HG03571 (cell line): ENCODE measurements at regions not wholly inside any gene's neighbourhood (a gene's known extent, or its start where the extent isn't known, plus 50 kb on each side); places are given as distances from the start of the nearest gene placed in this dataset.
"Not testable (repeated sequence)": the region's sequence is repeated elsewhere in the genome, so short reads cannot be mapped to it uniquely, and the experiment has no call there.

Source experiments
- ATAC-seq: cut with Tn5 transposase; IDR thresholded peaks from one replicate; pipeline ENCODE4 v1.9.1; 2021; ENCODE audit not compliant: unreplicated experiment

DNA sequence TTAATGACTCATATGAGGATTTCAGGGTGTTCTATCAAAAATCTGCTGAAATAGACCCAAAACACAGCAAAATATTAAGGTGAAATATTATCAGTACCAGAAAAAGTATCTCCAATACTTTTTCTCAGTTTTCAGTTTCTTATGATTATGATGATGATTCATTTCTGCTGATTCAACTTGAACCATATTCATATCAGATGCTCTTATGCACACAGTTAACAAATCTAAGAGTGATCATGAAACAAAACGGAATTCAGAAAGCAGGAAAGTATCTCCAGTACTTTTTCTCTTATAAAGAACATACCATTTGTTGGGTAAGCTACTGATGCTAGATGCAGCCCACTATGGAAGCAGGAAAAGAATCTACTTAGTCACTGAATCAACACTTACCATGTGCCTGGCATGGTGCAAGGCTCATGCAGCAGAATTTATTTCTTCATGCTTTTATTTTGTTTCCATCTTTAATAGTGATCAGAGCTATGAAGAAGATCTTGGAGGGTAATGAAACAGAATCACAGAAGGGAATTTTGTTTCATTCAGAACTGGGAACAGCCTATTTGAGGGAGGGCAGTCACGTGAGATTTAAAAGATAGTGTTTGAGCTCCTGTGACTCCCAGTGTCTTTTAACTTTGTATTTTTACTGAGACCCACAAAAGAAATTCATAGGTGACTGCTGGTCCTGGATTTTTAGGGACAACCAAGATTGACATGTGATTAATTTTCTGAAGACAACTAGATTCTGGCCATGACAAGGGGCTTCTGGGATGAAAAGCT is 480.6 kb downstream of the SETD4 start:
- ATAC-seq, result no peak

DNA sequence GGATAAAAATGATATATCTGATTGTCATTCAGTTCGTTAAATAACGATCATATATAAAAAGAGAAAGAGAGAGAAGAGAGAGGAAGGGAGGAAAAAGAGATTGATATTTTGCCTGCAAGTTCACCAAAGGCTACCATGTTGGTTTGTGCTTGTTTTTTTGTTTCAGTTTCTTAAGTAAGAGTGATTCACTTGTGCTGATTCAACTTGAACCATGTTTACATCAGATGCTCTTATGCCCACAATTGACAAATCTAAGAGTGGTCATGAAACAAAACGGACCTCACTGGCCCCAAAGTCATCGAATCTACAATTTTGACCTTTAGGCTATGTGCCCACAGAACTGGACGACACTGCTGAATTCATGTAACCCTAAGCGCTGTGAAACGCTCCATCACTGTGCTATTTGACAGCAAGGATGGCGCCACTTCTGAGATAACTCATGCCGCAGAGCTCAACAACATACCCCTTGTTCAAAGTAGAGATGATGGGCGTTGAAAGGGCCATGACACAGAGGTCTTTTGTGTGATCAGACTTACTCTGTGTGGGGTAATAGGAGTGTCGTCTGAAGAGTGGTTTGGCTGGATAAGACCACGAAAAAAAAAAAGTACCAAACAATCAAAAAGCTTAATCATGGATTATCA is 481.4 kb downstream of the SETD4 start:
- no peak for ATAC-seq

DNA sequence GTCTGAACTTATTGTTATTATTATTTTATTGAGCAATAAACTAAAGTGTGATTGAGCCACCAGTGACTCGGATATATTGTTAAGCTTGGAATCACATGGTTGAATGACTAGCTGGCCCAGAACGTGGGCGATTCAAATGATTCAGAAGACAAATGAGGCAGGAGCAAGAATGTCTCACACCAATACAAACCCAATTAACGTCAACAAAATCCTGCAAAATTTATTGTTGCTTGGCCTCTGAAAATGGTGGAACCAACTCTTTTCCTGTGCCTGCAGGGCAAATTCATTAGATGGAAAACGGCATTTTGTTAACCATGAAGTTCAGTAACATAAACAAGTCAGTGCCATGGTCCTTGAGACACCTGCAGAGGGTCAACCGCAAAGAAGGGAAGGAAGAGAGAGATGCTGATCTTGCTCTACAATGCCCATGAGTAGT is 482.0 kb downstream of the SETD4 start:
- ATAC-seq, result no peak

DNA sequence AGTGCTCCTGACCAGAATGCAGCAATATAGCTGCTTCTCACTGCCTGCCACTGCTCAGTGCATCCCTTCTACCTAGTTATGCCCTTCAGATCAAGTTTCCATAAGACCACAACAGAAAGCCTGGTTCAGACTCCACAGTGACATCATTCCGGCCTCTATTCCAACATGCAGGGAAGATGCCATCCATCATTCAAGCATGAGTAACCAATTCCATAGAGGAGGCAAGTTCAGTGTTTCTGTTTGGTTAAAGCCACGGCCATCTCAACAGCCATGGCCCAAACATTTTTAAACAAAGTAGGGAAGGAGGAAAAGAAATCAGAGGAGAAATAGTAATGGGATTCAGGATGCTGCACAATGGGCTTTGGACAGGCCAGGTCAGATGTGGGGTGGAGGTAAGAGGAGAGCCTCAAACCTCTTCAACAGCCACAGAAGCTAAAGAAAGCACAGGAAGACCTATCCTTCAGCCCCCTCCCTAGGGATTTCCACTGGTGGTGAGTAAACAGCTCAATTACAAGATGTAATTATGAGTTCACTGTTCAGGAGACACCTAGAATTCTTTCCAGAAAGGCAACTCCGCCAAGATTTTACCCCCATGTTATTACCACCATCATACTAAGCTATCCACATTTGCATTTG is 484.9 kb downstream of the SETD4 start:
- no peak for ATAC-seq

DNA sequence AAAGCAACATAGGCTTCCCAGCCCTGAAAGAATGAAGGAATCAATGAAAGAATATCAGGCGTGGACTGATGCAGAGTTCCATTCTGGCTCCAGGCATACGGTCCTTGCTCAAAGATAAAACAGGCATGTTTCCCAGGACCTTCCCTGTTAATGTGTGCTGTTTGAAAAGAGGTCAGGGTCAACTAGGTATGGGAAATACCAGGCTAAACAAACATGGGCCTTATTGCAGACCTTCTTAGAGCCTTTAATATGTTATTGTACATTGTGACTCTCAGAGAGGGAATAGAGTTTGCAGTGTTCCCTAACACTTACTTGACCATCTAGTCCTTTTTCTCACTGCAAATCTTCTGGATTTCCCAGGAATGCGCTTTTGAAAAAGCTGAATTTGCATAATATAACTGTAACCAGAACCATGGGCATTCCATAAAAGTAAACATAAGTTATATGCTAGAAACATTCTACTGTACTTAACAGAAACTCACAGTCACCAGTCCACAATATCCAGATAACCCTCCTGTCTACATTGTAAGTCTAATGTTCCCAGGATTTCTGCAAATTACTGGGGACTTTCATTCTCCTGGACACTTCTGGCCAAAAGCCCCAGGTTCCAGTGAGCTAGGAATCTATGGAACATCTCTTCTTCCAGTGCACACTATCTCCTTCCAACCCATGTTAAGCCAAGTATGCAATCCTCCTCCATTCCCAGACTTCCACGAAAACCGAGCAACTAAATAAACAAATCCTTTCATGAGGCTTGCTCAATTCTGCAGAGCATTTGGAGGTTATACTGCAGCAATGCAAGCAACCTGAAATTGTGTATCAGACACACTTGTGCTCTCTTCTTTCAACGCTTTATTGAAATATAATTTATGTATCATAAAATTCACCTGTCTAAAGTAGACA is 486.6 kb downstream of the SETD4 start:
- no peak for ATAC-seq

DNA sequence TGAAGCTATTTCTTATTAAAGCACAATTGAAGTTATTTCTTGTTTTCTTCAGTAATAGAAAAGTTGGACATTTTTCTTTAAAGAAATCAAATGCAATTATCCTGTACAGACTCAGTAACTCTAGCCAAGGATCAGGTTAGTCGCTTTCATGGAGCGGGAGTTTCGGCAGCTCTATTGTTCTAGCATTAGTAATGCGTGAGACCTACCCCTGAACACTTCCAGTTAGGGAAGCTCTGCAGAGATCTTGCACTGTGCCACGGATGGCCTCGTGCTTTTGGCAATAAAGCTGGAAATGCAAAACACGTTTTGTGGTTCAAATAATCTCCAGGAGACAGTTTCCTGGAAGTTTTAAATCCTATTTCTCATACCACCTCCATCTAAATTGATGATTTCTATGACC is 488.4 kb downstream of the SETD4 start:
- no peak for ATAC-seq

DNA sequence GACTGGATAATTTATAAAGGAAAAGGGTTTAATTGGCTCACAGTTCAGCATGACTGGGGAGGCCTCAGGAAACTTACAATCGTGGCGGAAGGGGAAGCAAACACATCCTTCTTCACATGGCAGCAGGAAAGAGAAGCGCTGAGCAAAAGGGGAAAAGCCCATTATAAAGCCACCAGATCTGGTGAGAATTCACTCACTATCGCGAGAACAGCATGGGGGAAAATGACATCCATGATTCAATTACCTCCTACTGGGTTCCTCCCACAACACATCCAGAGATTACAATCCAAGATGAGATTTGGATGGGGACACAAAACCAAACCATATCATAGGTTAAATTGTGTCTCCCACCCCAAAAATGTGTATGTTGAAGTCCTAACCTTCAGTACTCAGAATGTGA is 491.7 kb downstream of the SETD4 start:
- no peak for ATAC-seq

DNA sequence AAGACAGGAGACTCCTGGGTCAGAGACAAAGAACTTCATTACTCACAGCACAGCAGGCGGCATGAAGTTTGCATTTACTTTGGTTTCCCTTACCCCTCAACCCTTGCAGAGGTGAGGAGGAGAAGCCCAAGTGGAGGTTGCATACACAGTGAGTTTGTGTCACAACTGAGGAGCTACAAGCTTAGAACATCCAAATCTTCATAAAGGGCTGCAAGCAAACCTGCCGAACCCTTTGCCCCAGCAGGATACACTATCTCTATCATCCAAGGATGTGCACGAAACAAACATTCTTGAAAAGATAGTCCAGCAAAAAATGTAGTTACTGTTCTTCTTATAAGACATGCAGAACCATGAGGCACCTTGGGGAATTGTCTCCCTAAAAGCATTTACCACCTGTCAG is 493.5 kb downstream of the SETD4 start:
- no peak for ATAC-seq

DNA sequence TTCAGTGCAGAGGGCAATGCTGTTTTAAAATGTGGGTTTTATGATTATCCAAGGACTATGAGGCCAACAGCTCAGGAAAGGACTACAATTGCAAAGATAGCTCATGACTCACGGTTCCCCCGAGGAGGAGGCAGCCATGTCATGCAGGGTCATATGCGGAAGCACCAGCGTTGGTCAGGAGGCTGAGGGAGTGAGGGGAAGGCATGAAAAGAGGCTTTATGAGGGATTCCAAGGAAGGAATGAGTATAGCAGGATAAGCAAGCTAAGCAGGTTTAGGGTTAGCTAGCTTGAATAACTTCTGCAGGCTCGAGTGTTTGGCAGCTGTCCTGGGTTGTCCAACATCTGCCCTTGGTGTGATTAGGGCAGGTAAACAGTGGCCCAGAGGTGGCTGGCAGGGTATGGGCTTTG is 495.1 kb downstream of the SETD4 start:
- ATAC-seq, result no peak

DNA sequence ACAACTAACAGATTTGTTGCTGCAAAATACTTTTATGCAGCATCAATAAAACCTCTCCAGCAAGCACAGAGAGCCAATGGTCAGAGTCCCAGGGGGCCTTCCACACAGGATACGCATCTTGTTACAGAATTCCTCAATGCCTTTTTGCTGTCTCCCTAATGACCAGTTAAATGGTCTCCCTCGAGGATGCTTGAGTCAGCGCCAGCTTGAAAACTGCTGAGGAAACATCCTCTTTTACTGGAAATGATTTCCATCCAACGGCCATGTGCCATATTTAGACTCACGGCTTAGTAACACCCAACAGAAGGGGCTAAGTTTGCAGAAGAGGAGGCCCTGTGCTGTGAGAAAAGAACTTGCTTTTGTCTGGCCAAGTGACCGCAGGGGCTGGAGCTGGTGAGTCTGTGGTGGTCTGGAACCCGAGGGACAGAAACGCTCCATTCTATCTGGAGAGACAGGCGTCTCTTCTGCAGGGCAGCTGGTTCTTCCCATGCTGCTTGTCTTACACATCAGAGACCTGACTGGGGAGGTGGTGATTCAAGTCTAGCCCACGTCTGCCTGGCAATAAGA is 496.4 kb downstream of the SETD4 start:
- ATAC-seq, result no peak

DNA sequence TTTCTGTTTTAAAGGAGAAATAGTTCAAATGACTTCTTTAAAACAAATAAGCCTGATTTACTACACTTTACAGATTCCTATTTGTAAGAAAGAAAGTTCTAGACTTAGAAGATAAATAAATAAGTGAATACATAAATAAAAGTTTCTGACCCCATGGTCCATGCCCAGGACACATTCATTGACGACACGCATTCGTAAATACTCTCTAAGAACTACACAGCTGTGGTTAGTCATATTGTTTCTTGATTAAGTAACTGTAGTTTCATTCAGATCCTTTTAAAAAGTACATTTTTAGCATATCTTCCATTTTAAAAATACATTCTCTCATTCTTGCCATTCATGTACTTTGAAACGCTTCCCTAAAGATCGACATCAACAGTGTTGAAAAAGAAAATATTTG is 497.4 kb downstream of the SETD4 start:
- no peak for ATAC-seq

DNA sequence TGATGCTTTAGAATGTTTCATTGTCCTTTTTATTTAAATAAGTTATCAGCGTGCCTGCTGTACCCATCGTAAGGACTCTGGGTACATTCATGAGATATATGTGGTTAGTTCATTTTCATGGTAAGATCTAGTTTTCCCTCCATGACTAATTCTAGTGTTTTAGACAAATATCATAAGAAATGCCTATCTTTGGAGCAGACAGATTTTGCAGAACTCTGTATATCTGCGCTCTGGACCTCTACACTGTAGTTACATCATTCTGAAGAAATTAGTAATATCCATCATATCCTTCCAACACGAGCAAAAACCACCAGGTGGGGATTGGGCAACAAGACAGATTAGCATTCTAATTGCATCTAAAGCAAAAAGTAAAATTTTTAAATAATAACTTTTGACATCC is 499.2 kb downstream of the SETD4 start:
- no peak for ATAC-seq

DNA sequence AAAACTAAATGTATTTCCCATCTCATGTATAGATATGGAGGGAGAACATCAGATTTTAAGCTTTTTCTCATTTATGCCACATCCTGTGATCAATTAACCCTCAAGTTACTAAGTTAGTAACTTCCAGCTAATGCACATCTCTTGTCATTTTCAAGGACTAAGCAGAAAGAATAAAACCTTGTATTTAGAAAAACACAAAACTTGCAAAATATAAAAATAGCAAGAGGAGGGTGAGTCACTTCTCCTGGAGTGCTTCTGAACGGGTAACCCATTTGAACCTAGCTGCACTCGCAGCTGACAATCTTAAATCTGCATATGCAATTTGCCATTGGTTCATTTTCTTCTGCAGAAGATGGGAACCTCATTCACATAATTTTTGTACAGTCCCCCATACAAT is 500.5 kb downstream of the SETD4 start:
- ATAC-seq, result no peak

DNA sequence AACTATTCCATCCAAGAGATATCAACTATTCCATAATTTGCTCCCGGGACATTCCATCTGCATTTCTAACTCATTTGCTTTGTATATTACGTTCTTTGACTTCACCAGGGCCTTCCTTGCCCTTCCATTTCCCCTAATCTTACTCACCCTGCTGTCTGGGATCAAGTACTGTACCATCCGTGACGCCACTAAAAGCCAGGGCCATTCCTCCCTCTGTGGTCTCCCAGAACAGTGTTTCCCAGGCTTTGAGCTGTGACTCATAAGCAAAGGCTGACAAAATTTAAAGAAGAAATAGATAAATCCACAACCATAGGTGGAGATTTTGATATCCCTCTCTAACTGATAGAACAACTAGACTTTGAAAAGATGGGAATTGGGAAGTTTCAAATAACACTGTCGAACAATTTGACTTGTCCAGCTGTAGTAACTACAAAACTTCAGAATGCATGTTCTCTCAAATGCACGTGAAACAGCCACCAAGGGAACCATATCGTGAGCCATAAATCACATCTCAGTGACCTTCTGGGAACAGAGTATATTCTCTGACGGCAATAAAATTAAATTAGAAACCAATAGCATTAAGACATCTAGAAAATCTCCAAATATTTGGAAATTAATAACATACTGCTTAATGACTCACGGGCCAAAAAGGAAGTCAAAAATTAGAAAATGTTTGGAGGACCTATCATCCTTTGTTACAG is 501.0 kb downstream of the SETD4 start:
- ATAC-seq, result no peak

DNA sequence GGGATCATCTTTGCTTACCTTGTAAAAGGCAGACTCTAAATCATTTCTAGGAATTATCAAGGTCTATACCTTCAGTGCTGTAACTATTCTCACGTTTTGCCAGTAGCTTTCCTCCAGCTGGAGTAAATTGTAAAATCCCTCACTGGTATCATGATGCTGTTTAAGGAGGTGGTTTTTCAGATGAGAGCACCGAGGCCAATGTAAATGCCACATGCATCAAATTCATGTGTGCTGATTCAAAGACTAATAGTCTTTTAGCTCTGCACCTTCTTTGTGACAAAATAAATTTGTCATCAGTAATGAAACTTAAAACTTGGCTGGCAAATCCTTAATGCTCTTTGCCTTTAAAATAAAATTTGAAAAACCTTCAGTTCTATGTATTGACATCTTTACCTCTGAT is 503.8 kb downstream of the SETD4 start:
- no peak for ATAC-seq

DNA sequence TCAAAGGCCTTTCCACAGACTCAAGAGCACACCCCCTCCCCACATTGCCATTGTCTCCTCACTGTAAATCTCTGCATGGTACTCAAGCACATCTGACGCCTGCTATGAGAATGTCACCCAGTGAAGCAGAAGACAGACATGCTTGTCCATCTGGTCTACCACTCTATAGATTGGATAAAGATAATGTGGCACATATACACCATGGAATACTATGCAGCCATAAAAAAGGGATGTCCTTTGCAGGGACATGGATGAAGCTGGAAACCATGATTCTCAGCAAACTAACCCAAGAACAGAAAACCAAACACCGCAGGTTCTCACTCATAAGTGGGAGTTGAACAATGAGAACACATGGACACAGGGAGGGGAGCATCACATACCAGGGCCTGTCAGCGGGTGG is 503.4 kb upstream of the RUNX1 start:
- ATAC-seq, result not testable (repeated sequence)

DNA sequence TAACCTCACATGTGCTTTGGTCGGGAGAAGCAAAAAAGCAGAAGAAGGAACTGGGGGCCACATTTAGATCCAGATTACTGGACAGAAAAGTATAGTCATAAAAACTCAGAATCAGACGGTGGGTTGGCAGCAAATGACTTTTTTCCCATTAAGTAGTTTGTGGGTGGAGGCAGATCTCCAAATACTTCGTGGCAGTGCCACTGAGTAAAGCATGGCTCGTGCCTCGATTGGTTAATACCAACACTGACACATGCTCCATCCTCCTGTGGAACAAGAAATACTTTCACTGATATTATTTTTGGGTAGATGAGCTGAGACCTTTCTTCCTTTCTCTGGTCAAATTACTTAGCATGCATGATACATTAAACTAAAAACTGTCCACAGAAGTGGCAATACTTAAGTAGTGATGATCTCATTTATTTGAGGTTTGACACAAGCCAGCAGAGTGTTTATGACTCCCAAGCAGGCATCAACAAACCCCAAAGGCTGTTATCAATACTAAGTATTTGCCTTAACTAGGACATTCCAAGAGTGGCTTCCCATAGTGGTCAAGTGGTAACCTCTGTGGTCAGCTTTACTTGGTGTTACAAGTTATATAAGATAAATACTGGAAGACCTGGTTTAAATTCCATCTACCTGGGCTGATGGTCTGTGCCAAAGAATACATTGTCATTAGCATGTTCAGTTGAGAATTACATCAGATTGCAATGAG is 500.0 kb upstream of the RUNX1 start:
- no peak for ATAC-seq

DNA sequence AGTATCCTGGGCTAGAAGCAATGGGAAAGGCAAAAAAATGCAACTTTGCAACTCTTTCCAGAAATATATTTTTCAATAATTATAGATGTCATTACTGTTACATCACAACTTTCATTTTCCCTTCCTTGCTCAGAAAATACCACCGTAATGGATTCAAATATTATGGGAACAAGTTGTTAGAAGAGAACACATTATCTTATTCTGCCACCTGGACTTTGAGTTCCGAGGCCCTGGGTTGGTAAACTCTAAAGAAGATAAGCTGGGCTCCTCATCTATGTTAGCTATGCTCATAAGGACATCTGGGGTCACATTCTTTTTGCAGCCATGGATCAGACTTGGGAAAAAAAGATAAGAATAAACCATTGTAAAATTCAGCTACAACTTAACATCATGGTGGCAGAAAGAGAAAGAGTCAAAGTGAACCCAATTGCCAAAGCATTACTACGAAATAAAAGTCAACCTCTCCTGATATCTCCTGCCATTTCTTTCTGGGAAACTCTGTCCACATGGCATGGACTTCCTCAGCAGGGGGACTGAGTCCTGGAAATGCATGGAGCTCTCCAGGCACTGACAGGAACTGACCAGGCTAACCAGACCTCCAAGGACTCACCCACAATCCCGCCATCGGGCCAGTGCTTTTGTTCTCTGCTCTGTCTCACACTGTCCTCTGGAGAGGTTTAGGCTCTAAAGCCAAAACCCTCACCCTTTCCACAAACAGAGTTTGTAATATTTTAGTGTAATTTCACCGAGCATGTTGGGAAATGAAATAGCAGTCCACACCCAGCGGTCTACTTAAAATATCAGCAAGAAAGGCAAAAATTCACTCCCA is 499.1 kb upstream of the RUNX1 start:
- no peak for ATAC-seq

DNA sequence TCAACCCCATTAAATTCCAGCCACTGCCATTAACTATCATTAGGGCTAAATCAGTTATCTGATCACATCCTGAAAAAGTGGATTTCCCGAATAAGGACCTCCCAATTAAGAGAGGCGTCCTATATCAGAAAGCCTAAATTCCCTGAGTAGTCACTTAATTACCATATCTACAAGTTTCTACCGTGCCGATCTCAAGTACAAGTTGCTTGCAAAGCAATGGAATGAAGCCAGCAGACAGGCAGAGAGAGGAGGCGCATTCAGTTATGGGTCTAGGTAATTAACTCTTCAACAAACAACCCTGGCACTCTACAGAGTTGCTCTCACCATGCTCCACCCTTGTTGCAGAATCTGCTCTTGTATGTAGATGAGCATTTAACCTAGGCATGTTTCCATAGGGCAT is 494.6 kb upstream of the RUNX1 start:
- ATAC-seq, result no peak
